MM.1S (cell line): ENCODE measurements at regions not wholly inside any gene's neighbourhood (a gene's known extent, or its start where the extent isn't known, plus 50 kb on each side); places are given as distances from the start of the nearest gene placed in this dataset.

Experiments used
- DNase-seq: peaks from one replicate; pipeline ENCODE4 v3.0.0-alpha.2; 2015
- H2AFZ ChIP-seq: fragments of 300-600 bp; sonication (generic); 2 replicates; pipeline ENCODE4 v1.6.0; 2016; ENCODE audit warnings: antibody characterized with exemption, low read length
- H3F3A ChIP-seq: fragments of 300-600 bp; sonication (generic); 2 replicates; pipeline ENCODE4 v1.6.1; 2016; ENCODE audit warnings: mild to moderate bottlenecking, antibody characterized with exemption, low read length, moderate library complexity, mixed read lengths; ENCODE audit not compliant: insufficient read depth
- H3K27ac ChIP-seq: fragments of 300-600 bp; sonication (generic); 2 replicates; pipeline ENCODE4 v1.5.1; 2016; ENCODE audit warnings: mild to moderate bottlenecking, low read length
- H3K27me3 ChIP-seq: fragments of 300-600 bp; sonication (generic); replicated peaks from 2 replicates; pipeline ENCODE4 v1.6.0; 2016; ENCODE audit warnings: low read length; ENCODE audit not compliant: insufficient read depth
- H3K36me3 ChIP-seq: fragments of 300-600 bp; sonication (generic); replicated peaks from 2 replicates; pipeline ENCODE4 v1.6.1; 2016; ENCODE audit warnings: mild to moderate bottlenecking, low read length, mixed read lengths; ENCODE audit not compliant: insufficient read depth
- H3K4me1 ChIP-seq: fragments of 300-600 bp; sonication (generic); 2 replicates; pipeline ENCODE4 v1.6.1; 2016; ENCODE audit warnings: low read length, mixed read lengths
- H3K4me2 ChIP-seq: fragments of 300-600 bp; sonication (generic); 2 replicates; pipeline ENCODE4 v1.6.0; 2016; ENCODE audit warnings: low read depth, low read length
- H3K4me3 ChIP-seq: fragments of 300-600 bp; sonication (generic); 2 replicates; pipeline ENCODE4 v1.5.1; 2016; ENCODE audit warnings: low read length, mixed read lengths
- H3K79me2 ChIP-seq: fragments of 300-600 bp; sonication (generic); 2 replicates; pipeline ENCODE4 v1.6.1; 2016; ENCODE audit warnings: mixed run types, low read length, mixed read lengths
- H3K9ac ChIP-seq: fragments of 300-600 bp; sonication (generic); 2 replicates; pipeline ENCODE4 v1.6.1; 2016; ENCODE audit warnings: low read length, mixed read lengths
- H3K9me2 ChIP-seq: fragments of 300-600 bp; sonication (generic); replicated peaks from 2 replicates; pipeline ENCODE4 v1.6.1; 2016; ENCODE audit warnings: mild to moderate bottlenecking, low read length, mixed read lengths; ENCODE audit not compliant: insufficient read depth
- H3K9me3 ChIP-seq: fragments of 300-600 bp; sonication (generic); replicated peaks from 2 replicates; pipeline ENCODE4 v1.6.1; 2016; ENCODE audit warnings: mild to moderate bottlenecking, low read length, mixed read lengths; ENCODE audit not compliant: insufficient read depth
- H4K20me1 ChIP-seq: fragments of 300-600 bp; sonication (generic); 2 replicates; pipeline ENCODE4 v1.6.1; 2016; ENCODE audit warnings: mild to moderate bottlenecking, low read length, moderate library complexity, mixed read lengths; ENCODE audit not compliant: insufficient read depth
- EZH2 ChIP-seq: fragments of 300-600 bp; sonication (generic); optimal IDR thresholded peaks from 2 replicates; pipeline ENCODE3; 2017; ENCODE audit warnings: low read depth, mild to moderate bottlenecking, antibody characterized with exemption, low read length, mixed read lengths
- EZH2phosphoT487 ChIP-seq: fragments of 300-600 bp; sonication (generic); IDR thresholded peaks from 2 replicates; pipeline ENCODE4 v1.6.1; 2018; ENCODE audit warnings: antibody characterized with exemption, low read length
- TF ChIP-seq, protein P1 (sequence below): fragments of 300-600 bp; sonication (generic); IDR thresholded peaks from 2 replicates; pipeline ENCODE4 v1.5.1; 2016; ENCODE audit warnings: antibody characterized with exemption, low read length, mixed read lengths

DNA sequence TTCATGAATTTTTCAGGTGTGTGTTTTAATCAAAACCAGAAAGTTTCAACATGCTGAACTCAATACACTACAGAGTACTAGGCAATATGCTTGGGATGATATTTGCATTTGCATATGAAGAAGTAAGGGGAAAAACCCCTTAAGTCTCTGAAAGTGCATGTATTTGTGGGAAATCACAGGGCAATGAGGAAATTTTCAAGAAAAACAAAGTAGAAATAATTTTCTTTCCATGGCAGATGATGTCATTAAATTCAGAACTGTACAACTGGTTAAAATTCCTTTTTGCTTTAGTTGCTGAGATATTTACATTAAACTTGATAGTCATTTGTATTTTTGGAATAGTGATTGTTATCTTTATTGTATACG is 294.0 kb upstream of the TBC1D5 start:
- Histone ChIP-seq H3K79me2 (no peaks in the 10 kb centered on the region), H3K27me3 (no peaks in the 10 kb centered on the region), H3K4me1 (no peaks in the 10 kb centered on the region), H3F3A (no peaks in the 10 kb centered on the region), H3K4me3 (no peak overlapping the region), H3K9me3 (no peaks in the 10 kb centered on the region), H3K4me2 (no peak overlapping the region), H2AFZ (no peak overlapping the region), H3K36me3 (no peaks in the 10 kb centered on the region), H3K9me2 (no peaks in the 10 kb centered on the region), H3K9ac (no peak overlapping the region), H4K20me1 (no peaks in the 10 kb centered on the region), H3K27ac (no peak overlapping the region)
- TF ChIP-seq EZH2 (no peak), EZH2phosphoT487 (no peak)
- TF ChIP-seq, protein P1, sequence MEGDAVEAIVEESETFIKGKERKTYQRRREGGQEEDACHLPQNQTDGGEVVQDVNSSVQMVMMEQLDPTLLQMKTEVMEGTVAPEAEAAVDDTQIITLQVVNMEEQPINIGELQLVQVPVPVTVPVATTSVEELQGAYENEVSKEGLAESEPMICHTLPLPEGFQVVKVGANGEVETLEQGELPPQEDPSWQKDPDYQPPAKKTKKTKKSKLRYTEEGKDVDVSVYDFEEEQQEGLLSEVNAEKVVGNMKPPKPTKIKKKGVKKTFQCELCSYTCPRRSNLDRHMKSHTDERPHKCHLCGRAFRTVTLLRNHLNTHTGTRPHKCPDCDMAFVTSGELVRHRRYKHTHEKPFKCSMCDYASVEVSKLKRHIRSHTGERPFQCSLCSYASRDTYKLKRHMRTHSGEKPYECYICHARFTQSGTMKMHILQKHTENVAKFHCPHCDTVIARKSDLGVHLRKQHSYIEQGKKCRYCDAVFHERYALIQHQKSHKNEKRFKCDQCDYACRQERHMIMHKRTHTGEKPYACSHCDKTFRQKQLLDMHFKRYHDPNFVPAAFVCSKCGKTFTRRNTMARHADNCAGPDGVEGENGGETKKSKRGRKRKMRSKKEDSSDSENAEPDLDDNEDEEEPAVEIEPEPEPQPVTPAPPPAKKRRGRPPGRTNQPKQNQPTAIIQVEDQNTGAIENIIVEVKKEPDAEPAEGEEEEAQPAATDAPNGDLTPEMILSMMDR, result no peak
- DNase-seq, result no peak

- H3K4me1 ChIP-seq, result no peaks in the 10 kb centered on the region
- no peaks in the 10 kb centered on the region for H3K27me3 ChIP-seq
- H3K9ac ChIP-seq, result no peak overlapping the region
- no peak for DNase-seq
- H2AFZ ChIP-seq, result no peak overlapping the region
- no peaks in the 10 kb centered on the region for H3K79me2 ChIP-seq
- no peak overlapping the region for H3K4me2 ChIP-seq
- no peaks in the 10 kb centered on the region for H3K9me2 ChIP-seq
- no peaks in the 10 kb centered on the region for H3K36me3 ChIP-seq
- TF ChIP-seq EZH2 (no peak), EZH2phosphoT487 (no peak)
- TF ChIP-seq, protein P1, result no peak
- H3K9me3 ChIP-seq, result no peaks in the 10 kb centered on the region
- no peak overlapping the region for H3K27ac ChIP-seq
- no peak overlapping the region for H3K4me3 ChIP-seq
- no peaks in the 10 kb centered on the region for H4K20me1 ChIP-seq
- H3F3A ChIP-seq, result no peaks in the 10 kb centered on the region
These were observed 293.4 kb upstream of the TBC1D5 start for GRCh38 chr3:18035641-18036449.

DNA sequence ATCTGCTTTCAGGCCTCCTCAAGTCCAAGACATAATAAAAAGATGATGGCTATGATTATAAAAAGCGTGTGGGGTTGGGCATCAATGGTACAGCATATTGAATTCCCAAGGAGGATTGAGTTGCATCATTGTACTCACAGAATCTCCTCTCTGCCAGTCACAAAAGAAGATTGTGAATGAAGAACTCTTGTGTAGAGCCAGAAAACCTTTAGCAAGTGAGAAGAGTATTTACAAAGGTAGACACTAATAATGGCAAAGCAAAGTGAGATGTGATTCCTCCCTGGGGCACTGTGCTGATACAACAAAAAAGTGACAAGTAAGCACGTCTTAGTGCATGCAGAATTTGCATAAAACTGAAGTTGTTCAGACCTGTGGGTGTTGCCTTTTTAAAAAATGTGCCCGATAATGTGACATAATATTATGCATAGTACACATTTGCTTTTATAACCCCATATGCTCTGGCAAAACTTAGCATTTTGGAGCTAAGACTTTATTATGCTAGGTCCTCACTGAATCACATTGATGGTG is 291.2 kb upstream of the TBC1D5 start:
- H2AFZ ChIP-seq, result no peak overlapping the region
- no peaks in the 10 kb centered on the region for H3K27me3 ChIP-seq
- H3K79me2 ChIP-seq, result no peaks in the 10 kb centered on the region
- H3K4me2 ChIP-seq, result no peak overlapping the region
- H4K20me1 ChIP-seq, result no peaks in the 10 kb centered on the region
- no peak overlapping the region for H3K27ac ChIP-seq
- H3F3A ChIP-seq, result no peaks in the 10 kb centered on the region
- TF ChIP-seq EZH2 (no peak), EZH2phosphoT487 (no peak)
- TF ChIP-seq, protein P1, result no peak
- no peak overlapping the region for H3K4me3 ChIP-seq
- DNase-seq, result no peak
- no peaks in the 10 kb centered on the region for H3K9me3 ChIP-seq
- no peaks in the 10 kb centered on the region for H3K36me3 ChIP-seq
- H3K9ac ChIP-seq, result no peak overlapping the region
- no peaks in the 10 kb centered on the region for H3K9me2 ChIP-seq
- H3K4me1 ChIP-seq, result no peaks in the 10 kb centered on the region
